LNCaP clone FGC (cell line): ENCODE measurements at regions not wholly inside any gene's neighbourhood (a gene's known extent, or its start where the extent isn't known, plus 50 kb on each side); places are given as distances from the start of the nearest gene placed in this dataset.

Source experiments
- DNase-seq: peaks from one replicate; pipeline ENCODE4 v3.0.0-alpha.2; 2011; ENCODE audit warnings: low read depth
- H3K4me3 ChIP-seq: 2 replicates; pipeline ENCODE4 v1.5.1; 2011; ENCODE audit warnings: mild to moderate bottlenecking, low read depth, low read length, control low read depth
- CTCF ChIP-seq: IDR thresholded peaks from 2 replicates; pipeline ENCODE4 v1.5.1; 2012; ENCODE audit warnings: mild to moderate bottlenecking; ENCODE audit not compliant: control insufficient read depth, insufficient read depth; ENCODE audit errors: extremely low read depth

GRCh38 chr10:65197935-65198334 is 1676.7 kb downstream of the REEP3 start:
- H3K4me3 ChIP-seq = no peak overlapping the region
- DNase-seq = no peak
- no peak for TF ChIP-seq CTCF

GRCh38 chr10:65201491-65201890 is 1680.3 kb downstream of the REEP3 start:
- H3K4me3 ChIP-seq = no peak overlapping the region
- TF ChIP-seq CTCF = no peak

GRCh38 chr10:65204999-65205398 is 1683.8 kb downstream of the REEP3 start:
- TF ChIP-seq CTCF = no peak

More at GRCh38 chr10:65201491-65201890, 1680.3 kb downstream of the REEP3 start:
- no peak for DNase-seq

GRCh38 chr10:65213170-65213569 is 1692.0 kb downstream of the REEP3 start:
- no peak for TF ChIP-seq CTCF
- no peak for DNase-seq
- no peak overlapping the region for H3K4me3 ChIP-seq

More at GRCh38 chr10:65204999-65205398, 1683.8 kb downstream of the REEP3 start:
- no peak overlapping the region for H3K4me3 ChIP-seq
- no peak for DNase-seq

- DNase-seq = no peak
- H3K4me3 ChIP-seq = no peak overlapping the region
- TF ChIP-seq CTCF = no peak
These were observed 1698.2 kb downstream of the REEP3 start for GRCh38 chr10:65219444-65219843.

- no peak overlapping the region for H3K4me3 ChIP-seq
- no peak for DNase-seq
- TF ChIP-seq CTCF = no peak
These were observed 1694.7 kb upstream of the LRRTM3 start for GRCh38 chr10:65231148-65231547.

- TF ChIP-seq CTCF = no peak
- no peak for DNase-seq
These were observed 1691.6 kb upstream of the LRRTM3 start for GRCh38 chr10:65234261-65234660.

More at GRCh38 chr10:65234261-65234660, 1691.6 kb upstream of the LRRTM3 start:
- no peak overlapping the region for H3K4me3 ChIP-seq
